Activated CD4-positive, alpha-beta T cell treated with anti-CD3 and anti-CD28 coated beads for 36 hours (primary cell): ENCODE measurements at regions not wholly inside any gene's neighbourhood (a gene's known extent, or its start where the extent isn't known, plus 50 kb on each side); places are given as distances from the start of the nearest gene placed in this dataset.
A peak's percentile ranks its signal among the peaks of the same experiment; 100 is the strongest.

Experiments
- ATAC-seq: fragments of 200-7000 bp; cut with Tn5 transposase; one replicate; pipeline ENCODE4 v1.10.0; 2021; ENCODE audit warnings: mild to moderate bottlenecking, moderate library complexity
- CTCF ChIA-PET: fragments of 350-600 bp; sonication (Branson Sonifier 250); formaldehyde crosslinking; loops from one replicate; lab custom pipeline; 2021; ENCODE audit warnings: antibody characterized with exemption; lab: Charles Lee
- POLR2A ChIA-PET: fragments of 350-600 bp; sonication (Branson Sonifier 250); formaldehyde crosslinking; loops from one replicate; lab custom pipeline; 2021; ENCODE audit warnings: antibody characterized with exemption, inconsistent platforms; lab: Charles Lee
- DNase-seq: peaks from one replicate; pipeline ENCODE4 v3.0.0-alpha.2; 2020
- H3K27ac Mint-ChIP-seq: one replicate; pipeline ENCODE4 v1.8.0; 2021; ENCODE audit warnings: mixed read lengths
- H3K27me3 Mint-ChIP-seq: one replicate; pipeline ENCODE4 v1.8.0; 2021; ENCODE audit warnings: mixed read lengths
- H3K36me3 Mint-ChIP-seq: one replicate; pipeline ENCODE4 v1.8.0; 2021; ENCODE audit warnings: low read depth, mixed read lengths
- H3K4me1 Mint-ChIP-seq: one replicate; pipeline ENCODE4 v1.8.0; 2021; ENCODE audit warnings: mixed read lengths
- H3K4me3 Mint-ChIP-seq: one replicate; pipeline ENCODE4 v1.8.0; 2021; ENCODE audit warnings: mild to moderate bottlenecking, moderate library complexity, mixed read lengths
- H3K9me3 Mint-ChIP-seq: one replicate; pipeline ENCODE4 v1.8.0; 2021; ENCODE audit warnings: low read depth, mixed read lengths
- intact Hi-C, 2 experiments: fragments of 100-400 bp; cut with DNase I in 1 of 2; cut with micrococcal nuclease in 1 of 2; formaldehyde crosslinking; loops; one replicate each; pipeline versions ENCODE4 v1.14.2 to v1.15.1; 2022 to 2024; cut with DNase I, micrococcal nuclease

DNA sequence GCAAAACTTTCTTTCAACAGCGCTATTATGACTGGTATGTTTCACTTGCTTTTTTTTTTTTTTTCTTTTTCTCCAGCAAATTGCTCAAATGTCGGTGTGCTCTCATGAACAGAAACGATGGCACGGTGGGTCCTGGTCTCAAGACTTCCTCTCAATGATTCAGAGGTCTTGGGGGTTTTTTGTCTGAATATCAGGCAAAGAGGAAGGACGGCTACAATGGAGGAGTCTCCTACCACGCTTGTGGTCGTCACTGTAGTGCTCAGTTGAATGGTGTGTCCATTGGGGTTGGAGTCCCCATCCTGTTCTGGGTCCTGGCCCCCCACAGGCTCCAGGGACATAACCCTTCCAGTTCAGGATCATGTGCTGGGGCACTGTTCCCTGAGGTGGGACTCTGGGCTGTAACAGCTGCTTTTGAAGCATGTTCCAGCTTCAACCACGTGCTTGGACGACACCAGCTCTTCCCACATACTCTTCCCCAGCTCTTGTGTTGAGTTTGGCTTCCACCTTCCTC, 266.7 kb upstream of the KLF6 start:
- ATAC-seq: no peak
- Mint-ChIP-seq H3K27ac (no peak overlapping the region), H3K4me3 (no peak overlapping the region), H3K27me3 (no peaks in the 10 kb centered on the region), H3K4me1 (peaks cover 3% of the 10 kb centered on the region), H3K36me3 (no peaks in the 10 kb centered on the region), H3K9me3 (no peaks in the 10 kb centered on the region)
- DNase-seq: no peak
- CTCF ChIA-PET: interaction anchor here (0.6 to 0.9 kb wide), 5 partner anchors 12 to 1685 kb away, joined by 3 read pairs; no protein-coding TSS in a partner anchor
- POLR2A ChIA-PET: no interaction called here
- intact Hi-C loops: no loop called here

DNA sequence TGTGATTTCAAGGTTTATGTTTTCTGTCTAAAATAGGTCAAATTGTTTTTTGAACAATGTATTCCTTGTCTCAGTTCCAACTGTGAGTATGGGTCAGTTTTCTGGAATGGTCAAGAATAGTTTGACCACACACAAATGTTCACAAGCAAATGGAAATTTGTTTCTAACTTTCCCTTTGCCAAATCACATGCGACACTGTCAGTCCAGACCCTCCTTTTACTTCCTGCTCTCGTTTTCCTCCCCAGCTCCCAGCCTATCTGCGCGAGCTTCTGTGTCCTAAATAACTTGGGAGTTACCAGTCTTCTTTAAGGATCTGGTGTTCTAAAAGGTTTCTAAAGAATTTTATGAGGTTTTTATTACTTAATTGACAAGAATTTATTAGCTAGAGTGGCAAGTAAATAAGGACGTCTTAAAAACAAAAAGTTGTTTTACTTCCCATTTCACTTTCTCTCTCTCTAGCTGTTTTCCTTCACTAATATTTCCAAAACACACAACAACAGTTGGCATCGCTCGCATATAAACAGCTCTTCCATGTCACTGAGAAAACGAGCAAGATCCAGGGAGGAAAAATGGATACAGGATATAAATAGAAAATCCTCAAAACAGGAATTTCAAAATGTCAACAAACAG, 266.1 kb upstream of the KLF6 start:
- intact Hi-C loops: no loop called here
- Mint-ChIP-seq H3K4me1 (peaks cover 3% of the 10 kb centered on the region), H3K27me3 (no peaks in the 10 kb centered on the region), H3K27ac (no peak overlapping the region), H3K9me3 (no peaks in the 10 kb centered on the region), H3K4me3 (no peak overlapping the region), H3K36me3 (no peaks in the 10 kb centered on the region)
- POLR2A ChIA-PET: interaction anchor here (0.6 kb wide), 1 partner anchor 271 kb away, joined by 3 read pairs; no protein-coding TSS in a partner anchor
- CTCF ChIA-PET: interaction anchor here (0.6 to 1.1 kb wide), 7 partner anchors 9 to 1686 kb away, joined by 3 to 4 read pairs (median 3); no protein-coding TSS in a partner anchor
- ATAC-seq (no peak), DNase-seq (no peak)

DNA sequence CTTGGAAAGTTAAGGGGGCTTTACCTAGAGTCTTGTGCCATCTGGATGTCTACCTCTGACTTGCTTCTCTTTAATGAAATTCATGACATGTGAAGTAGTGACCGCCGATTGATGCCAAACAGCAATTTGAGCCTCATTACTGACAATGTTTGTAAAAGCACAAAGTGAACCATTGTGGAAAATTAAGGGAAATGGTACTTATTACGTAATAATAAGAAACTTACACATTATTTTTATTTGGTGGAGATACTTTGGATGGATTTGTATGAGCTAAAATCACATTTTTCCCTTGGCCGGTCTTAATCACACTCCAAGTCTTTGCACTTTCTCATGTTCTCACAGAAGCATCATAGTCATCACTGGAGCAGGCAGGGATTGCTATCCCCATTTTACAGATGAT, 265.1 kb upstream of the KLF6 start:
- POLR2A ChIA-PET: no interaction called here
- CTCF ChIA-PET: interaction anchor here (1.0 to 1.1 kb wide), 2 partner anchors 10 to 397 kb away, joined by 3 to 4 read pairs; no protein-coding TSS in a partner anchor
- no peak for ATAC-seq
- no peaks in the 10 kb centered on the region for H3K36me3 Mint-ChIP-seq
- no peak for DNase-seq
- no peak overlapping the region for H3K27ac Mint-ChIP-seq
- intact Hi-C loops: no loop called here
- H3K9me3 Mint-ChIP-seq: no peaks in the 10 kb centered on the region
- H3K27me3 Mint-ChIP-seq: no peaks in the 10 kb centered on the region
- H3K4me3 Mint-ChIP-seq: no peak overlapping the region
- H3K4me1 Mint-ChIP-seq: peaks cover 3% of the 10 kb centered on the region

DNA sequence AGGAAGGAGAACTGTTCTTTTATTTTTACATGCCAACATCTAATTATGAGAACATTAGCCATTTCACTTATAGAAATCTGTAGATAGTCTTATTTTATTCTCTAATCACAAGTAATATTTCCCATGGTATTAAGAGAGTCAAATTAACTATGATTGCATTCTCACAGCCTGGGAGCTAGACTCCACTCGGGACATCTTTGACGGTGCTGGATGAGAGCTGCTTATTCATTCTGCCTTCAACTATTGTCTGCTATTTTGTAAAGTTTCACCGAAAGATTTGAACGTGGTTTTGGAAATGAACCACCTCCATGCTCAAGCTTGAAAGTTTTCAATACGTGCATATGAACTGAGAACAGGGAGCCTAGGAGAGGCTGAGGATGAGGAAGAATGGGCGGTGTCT, 264.3 kb upstream of the KLF6 start:
- Mint-ChIP-seq H3K4me1 (peaks cover 3% of the 10 kb centered on the region), H3K27me3 (no peaks in the 10 kb centered on the region), H3K36me3 (no peaks in the 10 kb centered on the region), H3K4me3 (no peak overlapping the region), H3K27ac (no peak overlapping the region), H3K9me3 (no peaks in the 10 kb centered on the region)
- ATAC-seq: no peak
- ChIA-PET POLR2A (no interaction called here), CTCF (interaction anchor here (0.5 kb wide), 1 partner anchor 519 kb away, joined by 3 read pairs; no protein-coding TSS in a partner anchor)
- intact Hi-C loops: no loop called here
- DNase-seq: no peak

DNA sequence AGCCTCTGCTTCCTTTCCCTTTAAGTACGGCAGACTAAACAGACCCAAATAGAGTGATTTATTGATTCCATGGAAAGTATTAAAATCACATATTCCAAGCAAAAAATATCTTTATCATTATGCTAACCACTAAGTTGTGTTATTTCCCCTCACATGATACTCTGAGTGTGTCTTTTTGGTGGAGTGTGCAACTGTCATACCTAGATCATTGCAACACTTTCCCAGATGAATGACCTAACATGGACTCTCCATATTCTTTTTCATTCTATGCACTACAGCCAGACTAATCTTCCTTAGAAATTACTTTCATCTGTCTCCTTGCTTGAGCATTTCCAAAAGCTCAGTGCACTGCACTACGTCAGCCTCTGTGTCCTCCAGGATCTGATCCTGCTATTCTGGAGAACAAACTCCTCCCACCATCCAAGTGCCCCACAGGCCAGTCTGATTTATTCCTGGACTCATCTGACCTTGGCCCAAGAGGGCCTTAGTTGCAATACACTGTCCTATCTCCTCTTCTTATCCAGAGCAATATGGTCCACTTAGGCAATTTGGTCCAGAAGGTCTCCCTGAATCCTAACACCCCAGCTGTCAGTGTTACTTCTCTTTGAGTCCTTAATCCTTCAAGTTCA, 263.3 kb upstream of the KLF6 start:
- CTCF ChIA-PET: no interaction called here
- no peak for ATAC-seq
- POLR2A ChIA-PET: interaction anchor here (1.3 kb wide), 1 partner anchor 35 kb away, joined by 3 read pairs; no protein-coding TSS in a partner anchor

DNA sequence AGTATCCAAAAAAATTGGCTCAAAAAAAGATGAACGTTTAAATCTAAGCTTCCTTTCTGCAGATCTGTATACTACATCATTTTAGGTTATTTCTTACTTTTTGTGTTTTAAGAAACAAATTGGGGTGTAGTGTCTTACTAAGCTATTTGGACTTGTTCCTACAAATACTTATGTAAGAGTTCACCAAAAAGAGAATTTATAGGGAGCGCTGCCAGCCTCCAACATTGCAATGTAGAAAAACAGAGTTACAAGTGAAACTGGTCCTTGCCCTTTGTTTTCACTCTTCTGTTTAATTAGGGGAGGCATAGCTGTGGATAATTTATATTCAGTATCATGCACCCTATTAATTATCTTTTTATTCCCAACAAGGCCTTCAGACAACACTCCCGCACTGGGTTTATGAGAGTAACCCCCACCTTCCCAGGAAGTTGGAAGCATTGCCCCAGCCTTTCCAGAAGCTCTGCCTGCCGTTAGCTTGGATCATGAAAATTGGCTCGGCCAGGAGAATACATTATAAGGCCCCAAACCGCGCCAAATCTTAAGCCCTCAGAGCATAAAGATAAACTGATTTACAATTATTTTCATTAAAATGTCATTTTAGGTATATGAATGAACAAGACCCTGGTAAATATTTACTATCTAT, 261.8 kb upstream of the KLF6 start:
- CTCF ChIA-PET: interaction anchor here (0.9 kb wide), 1 partner anchor 203 kb away, joined by 4 read pairs; no protein-coding TSS in a partner anchor
- peaks cover 8% of the 10 kb centered on the region for H3K9me3 Mint-ChIP-seq
- H3K27me3 Mint-ChIP-seq: no peaks in the 10 kb centered on the region
- intact Hi-C loops: no loop called here
- no peak overlapping the region for H3K27ac Mint-ChIP-seq
- H3K4me1 Mint-ChIP-seq: peaks cover 3% of the 10 kb centered on the region
- H3K36me3 Mint-ChIP-seq: no peaks in the 10 kb centered on the region
- POLR2A ChIA-PET: no interaction called here
- DNase-seq (no peak), ATAC-seq (no peak)
- no peak overlapping the region for H3K4me3 Mint-ChIP-seq

More for the DNA sequence above, 263.3 kb upstream of the KLF6 start:
- H3K9me3 Mint-ChIP-seq: no peaks in the 10 kb centered on the region
- H3K36me3 Mint-ChIP-seq: no peaks in the 10 kb centered on the region
- H3K27ac Mint-ChIP-seq: no peak overlapping the region
- intact Hi-C loops: no loop called here
- H3K27me3 Mint-ChIP-seq: no peaks in the 10 kb centered on the region
- H3K4me3 Mint-ChIP-seq: no peak overlapping the region
- no peak for DNase-seq
- peaks cover 3% of the 10 kb centered on the region for H3K4me1 Mint-ChIP-seq

DNA sequence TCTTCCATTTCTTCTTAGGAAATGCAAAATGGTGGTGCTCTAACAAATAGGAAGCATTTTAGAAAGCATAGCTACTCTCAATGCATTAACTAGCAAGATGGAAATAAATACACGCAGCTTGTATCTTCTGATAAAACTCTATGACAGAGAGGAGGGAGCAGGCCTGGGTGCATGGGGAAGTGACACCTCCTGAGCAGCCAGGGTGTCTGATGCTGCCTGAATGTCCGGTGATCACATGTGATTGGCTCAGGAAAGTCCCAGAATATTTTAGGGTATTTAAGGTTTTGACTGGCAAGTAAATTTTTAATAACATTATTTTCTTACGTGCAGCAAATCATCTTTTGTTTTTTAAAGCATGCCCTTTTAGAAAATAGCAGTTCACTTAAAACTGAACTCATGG, 261.0 kb upstream of the KLF6 start:
- Mint-ChIP-seq H3K27me3 (no peaks in the 10 kb centered on the region), H3K9me3 (peaks cover 13% of the 10 kb centered on the region), H3K36me3 (peaks cover 5% of the 10 kb centered on the region), H3K4me1 (no peaks in the 10 kb centered on the region), H3K27ac (no peak overlapping the region), H3K4me3 (no peak overlapping the region)
- no peak for DNase-seq
- no peak for ATAC-seq
- ChIA-PET POLR2A (no interaction called here), CTCF (interaction anchor here (0.9 to 1.3 kb wide), 2 partner anchors 9 to 203 kb away, joined by 4 read pairs; no protein-coding TSS in a partner anchor)
- intact Hi-C loops: no loop called here

DNA sequence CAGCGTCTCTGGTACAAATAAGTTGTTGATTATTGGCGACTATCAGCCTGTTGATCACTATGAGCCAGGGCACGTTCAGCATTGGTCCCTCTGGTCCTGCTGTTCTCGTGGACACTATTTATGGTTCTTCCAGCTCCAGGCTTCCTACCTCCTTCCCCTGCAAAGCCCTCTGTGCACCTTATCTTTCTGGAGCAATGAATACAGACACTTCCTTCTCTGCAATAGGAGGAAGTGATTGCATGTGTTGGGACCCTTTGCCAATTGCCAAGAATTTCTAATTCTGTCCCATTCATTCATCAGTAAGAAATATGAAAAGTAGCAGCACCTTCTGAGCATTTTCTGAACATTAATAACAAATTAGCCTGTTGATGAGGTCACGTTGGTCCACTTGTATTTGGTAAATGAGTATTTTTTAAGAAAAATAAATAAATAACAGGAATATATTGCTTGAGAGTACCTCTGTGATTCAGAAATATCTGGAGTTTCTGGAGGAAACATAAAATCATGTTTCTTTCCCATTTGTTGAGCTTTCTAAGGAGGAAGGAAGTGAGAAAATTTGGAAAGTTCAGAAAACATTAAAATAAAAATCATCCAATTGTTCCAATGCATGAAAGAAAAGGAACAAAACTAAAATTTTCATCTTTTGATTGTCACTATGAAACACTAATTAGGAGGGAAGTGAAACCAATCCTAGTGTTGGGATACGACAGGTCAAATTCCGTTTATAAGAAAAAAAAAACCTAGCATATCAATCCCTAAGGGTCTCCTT, 259.1 kb upstream of the KLF6 start:
- CTCF ChIA-PET: interaction anchor here (1.3 kb wide), 1 partner anchor 13 kb away, joined by 3 read pairs; no protein-coding TSS in a partner anchor

DNA sequence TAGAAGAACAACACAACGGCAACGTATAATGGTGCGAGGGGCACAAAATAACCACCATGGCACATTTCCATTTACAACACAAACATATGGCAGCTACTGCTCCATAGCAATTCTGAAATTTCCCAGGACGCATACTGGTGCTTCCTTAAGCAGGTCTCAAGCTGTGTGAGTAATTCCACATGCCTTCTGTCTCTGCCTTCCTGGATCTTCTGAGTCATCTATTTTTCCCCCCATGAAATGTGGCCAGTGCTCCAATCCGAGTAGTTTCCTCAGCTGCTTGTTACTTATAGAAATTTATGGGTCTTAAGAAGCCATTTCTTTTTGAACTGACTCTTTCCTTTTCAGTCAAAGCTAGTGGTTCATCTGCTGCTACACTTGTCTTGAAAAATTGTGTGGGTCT, 256.6 kb upstream of the KLF6 start:
- ATAC-seq: no peak
- H3K27me3 Mint-ChIP-seq: no peaks in the 10 kb centered on the region
- no peak overlapping the region for H3K27ac Mint-ChIP-seq
- CTCF ChIA-PET: interaction anchor here (0.7 kb wide), 1 partner anchor 14 kb away, joined by 4 read pairs; no protein-coding TSS in a partner anchor
- no peak for DNase-seq
- no peaks in the 10 kb centered on the region for H3K4me1 Mint-ChIP-seq
- H3K4me3 Mint-ChIP-seq: no peak overlapping the region
- POLR2A ChIA-PET: no interaction called here
- peaks cover 18% of the 10 kb centered on the region for H3K9me3 Mint-ChIP-seq
- H3K36me3 Mint-ChIP-seq: peaks cover 6% of the 10 kb centered on the region
- intact Hi-C loops: no loop called here

More for the DNA sequence above, 259.1 kb upstream of the KLF6 start:
- DNase-seq (no peak), ATAC-seq (no peak)
- Mint-ChIP-seq H3K27ac (no peak overlapping the region), H3K4me3 (no peak overlapping the region), H3K9me3 (peaks cover 18% of the 10 kb centered on the region), H3K27me3 (no peaks in the 10 kb centered on the region), H3K36me3 (peaks cover 6% of the 10 kb centered on the region), H3K4me1 (no peaks in the 10 kb centered on the region)
- intact Hi-C loops: no loop called here
- POLR2A ChIA-PET: no interaction called here

DNA sequence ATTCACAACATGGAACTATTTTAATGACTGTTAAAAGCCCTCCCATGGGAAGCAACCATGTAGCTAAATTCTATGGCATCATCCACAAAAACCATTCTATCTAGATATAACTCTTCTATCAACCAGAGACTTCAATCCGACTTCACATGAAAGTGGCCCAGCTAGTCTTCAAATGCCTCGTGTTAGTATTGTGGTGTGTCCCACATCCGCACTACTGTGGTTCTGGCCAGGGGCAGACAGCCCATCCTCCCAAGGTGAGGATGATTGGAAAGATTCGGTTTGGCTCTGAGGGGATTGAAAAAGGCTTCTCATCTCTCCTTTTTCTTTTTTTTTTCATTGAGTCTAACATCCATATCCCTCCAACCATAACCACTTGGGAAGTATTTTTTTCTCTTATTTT, 253.0 kb upstream of the KLF6 start:
- intact Hi-C loops: no loop called here
- Mint-ChIP-seq H3K27me3 (no peaks in the 10 kb centered on the region), H3K9me3 (peaks cover 18% of the 10 kb centered on the region), H3K36me3 (peaks cover 6% of the 10 kb centered on the region), H3K4me1 (peaks cover 27% of the 10 kb centered on the region), H3K4me3 (no peak overlapping the region), H3K27ac (no peak overlapping the region)
- ATAC-seq: no peak
- ChIA-PET CTCF (interaction anchor here (0.6 kb wide), 1 partner anchor 295 kb away, joined by 3 read pairs; no protein-coding TSS in a partner anchor), POLR2A (no interaction called here)
- DNase-seq: no peak

DNA sequence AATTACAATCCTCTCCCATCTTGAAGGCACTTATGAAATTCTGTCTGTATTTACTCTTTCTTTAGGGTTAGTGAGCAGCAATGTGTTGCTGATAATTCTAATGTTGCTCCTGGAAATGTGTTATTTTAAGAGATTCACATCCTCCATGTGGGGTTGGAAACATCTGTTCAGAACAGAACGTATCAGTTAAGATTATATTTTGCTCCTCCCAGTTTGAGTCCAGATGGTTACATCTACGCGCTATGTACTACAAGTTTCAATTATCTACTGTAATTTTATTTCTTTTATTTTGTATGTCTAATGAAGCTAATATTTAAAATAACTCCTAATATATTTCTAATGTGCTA, 250.6 kb upstream of the KLF6 start:
- Mint-ChIP-seq H3K27me3 (no peaks in the 10 kb centered on the region), H3K27ac (peak overlapping the region; percentile 90), H3K4me3 (peak overlapping the region; percentile 49), H3K36me3 (peaks cover 1% of the 10 kb centered on the region), H3K9me3 (peaks cover 2% of the 10 kb centered on the region), H3K4me1 (peaks cover 30% of the 10 kb centered on the region)
- intact Hi-C loops: loop anchor here (2.0 kb wide), 2 partner anchors 31 to 225 kb away; no protein-coding TSS in a partner anchor
- DNase-seq (no peak), ATAC-seq (no peak)
- ChIA-PET CTCF (interaction anchor here (0.6 kb wide), 1 partner anchor 624 kb away, joined by 5 read pairs; no protein-coding TSS in a partner anchor), POLR2A (interaction anchor here (1.0 kb wide), 1 partner anchor 32 kb away, joined by 3 read pairs; no protein-coding TSS in a partner anchor)
